Adipocyte (in vitro differentiated cells): ENCODE measurements at regions not wholly inside any gene's neighbourhood (a gene's known extent, or its start where the extent isn't known, plus 50 kb on each side); places are given as distances from the start of the nearest gene placed in this dataset.

Source experiments
- DNase-seq: peaks from one replicate; pipeline ENCODE4 v3.0.0-alpha.2; 2015; ENCODE audit warnings: low read depth
- H3K27me3 ChIP-seq: replicated peaks from 2 replicates; pipeline ENCODE4 v1.7.0; 2013; ENCODE audit warnings: mild to moderate bottlenecking, low read length, moderate library complexity; ENCODE audit not compliant: control insufficient read depth, insufficient read depth
- H3K36me3 ChIP-seq: 2 replicates; pipeline ENCODE4 v1.7.0; 2013; ENCODE audit warnings: low read length, mild to moderate bottlenecking, moderate library complexity; ENCODE audit not compliant: control insufficient read depth, insufficient read depth, severe bottlenecking
- H3K4me1 ChIP-seq: 2 replicates; pipeline ENCODE4 v1.7.0; 2013; ENCODE audit warnings: mild to moderate bottlenecking, low read length, moderate library complexity; ENCODE audit not compliant: control insufficient read depth, insufficient read depth
- H3K4me3 ChIP-seq: 2 replicates; pipeline ENCODE4 v1.7.0; 2013; ENCODE audit warnings: mild to moderate bottlenecking, low read length, moderate library complexity
- H3K9ac ChIP-seq: 2 replicates; pipeline ENCODE4 v1.7.0; 2013; ENCODE audit warnings: mild to moderate bottlenecking, low read length, moderate library complexity
- H3K9me3 ChIP-seq: 2 replicates; pipeline ENCODE4 v1.7.0; 2013; ENCODE audit warnings: mild to moderate bottlenecking, low read length, moderate library complexity; ENCODE audit not compliant: control insufficient read depth

GRCh38 chr7:117929237-117929636 is 56.0 kb upstream of the CTTNBP2 start:
- H3K4me3 ChIP-seq: no peak overlapping the region
- peaks cover 6% of the 10 kb centered on the region for H3K9me3 ChIP-seq
- no peak for DNase-seq
- no peak overlapping the region for H3K9ac ChIP-seq
- no peaks in the 10 kb centered on the region for H3K4me1 ChIP-seq
- H3K27me3 ChIP-seq: no peaks in the 10 kb centered on the region
- H3K36me3 ChIP-seq: no peaks in the 10 kb centered on the region

- no peaks in the 10 kb centered on the region for H3K27me3 ChIP-seq
- no peak for DNase-seq
- no peak overlapping the region for H3K4me3 ChIP-seq
- peaks cover 6% of the 10 kb centered on the region for H3K9me3 ChIP-seq
- no peaks in the 10 kb centered on the region for H3K36me3 ChIP-seq
- H3K4me1 ChIP-seq: no peaks in the 10 kb centered on the region
- no peak overlapping the region for H3K9ac ChIP-seq
These were observed 58.1 kb upstream of the CTTNBP2 start for GRCh38 chr7:117931314-117931713.

- no peak overlapping the region for H3K9ac ChIP-seq
- no peaks in the 10 kb centered on the region for H3K4me1 ChIP-seq
- H3K27me3 ChIP-seq: no peaks in the 10 kb centered on the region
- H3K36me3 ChIP-seq: no peaks in the 10 kb centered on the region
- no peak overlapping the region for H3K4me3 ChIP-seq
- no peak for DNase-seq
- peaks cover 10% of the 10 kb centered on the region for H3K9me3 ChIP-seq
These were observed 64.0 kb upstream of the CTTNBP2 start for GRCh38 chr7:117937049-117937752.

- no peaks in the 10 kb centered on the region for H3K36me3 ChIP-seq
- no peaks in the 10 kb centered on the region for H3K4me1 ChIP-seq
- H3K4me3 ChIP-seq: no peak overlapping the region
- peaks cover 11% of the 10 kb centered on the region for H3K9me3 ChIP-seq
- H3K27me3 ChIP-seq: no peaks in the 10 kb centered on the region
- no peak overlapping the region for H3K9ac ChIP-seq
- DNase-seq: no peak
These were observed 64.7 kb upstream of the CTTNBP2 start for GRCh38 chr7:117937753-117938483.

GRCh38 chr7:117941138-117941810 is 68.0 kb upstream of the CTTNBP2 start:
- Histone ChIP-seq H3K4me3 (no peak overlapping the region), H3K9ac (no peak overlapping the region), H3K27me3 (no peaks in the 10 kb centered on the region), H3K9me3 (peaks cover 10% of the 10 kb centered on the region), H3K4me1 (no peaks in the 10 kb centered on the region), H3K36me3 (no peaks in the 10 kb centered on the region)
- peak; percentile 1 for DNase-seq

- H3K9ac ChIP-seq: no peak overlapping the region
- DNase-seq: no peak
- peaks cover 10% of the 10 kb centered on the region for H3K9me3 ChIP-seq
- no peak overlapping the region for H3K4me3 ChIP-seq
- no peaks in the 10 kb centered on the region for H3K27me3 ChIP-seq
- no peaks in the 10 kb centered on the region for H3K4me1 ChIP-seq
- no peaks in the 10 kb centered on the region for H3K36me3 ChIP-seq
These were observed 69.5 kb upstream of the CTTNBP2 start for GRCh38 chr7:117942780-117943179.

GRCh38 chr7:117944886-117945285 is 71.6 kb upstream of the CTTNBP2 start:
- Histone ChIP-seq H3K4me3 (no peak overlapping the region), H3K36me3 (no peaks in the 10 kb centered on the region), H3K27me3 (no peaks in the 10 kb centered on the region), H3K9ac (no peak overlapping the region), H3K4me1 (no peaks in the 10 kb centered on the region), H3K9me3 (peaks cover 10% of the 10 kb centered on the region)
- no peak for DNase-seq

GRCh38 chr7:117946151-117946633 is 73.0 kb upstream of the CTTNBP2 start:
- H3K27me3 ChIP-seq: no peaks in the 10 kb centered on the region
- H3K4me3 ChIP-seq: no peak overlapping the region
- DNase-seq: peak; percentile 1
- peaks cover 10% of the 10 kb centered on the region for H3K9me3 ChIP-seq
- no peaks in the 10 kb centered on the region for H3K36me3 ChIP-seq
- no peaks in the 10 kb centered on the region for H3K4me1 ChIP-seq
- H3K9ac ChIP-seq: no peak overlapping the region

- H3K27me3 ChIP-seq: no peaks in the 10 kb centered on the region
- peaks cover 9% of the 10 kb centered on the region for H3K9me3 ChIP-seq
- H3K36me3 ChIP-seq: no peaks in the 10 kb centered on the region
- no peak for DNase-seq
- H3K4me3 ChIP-seq: no peak overlapping the region
- H3K4me1 ChIP-seq: no peaks in the 10 kb centered on the region
- no peak overlapping the region for H3K9ac ChIP-seq
These were observed 76.0 kb upstream of the CTTNBP2 start for GRCh38 chr7:117949232-117949631.

GRCh38 chr7:117950601-117951260 is 77.5 kb upstream of the CTTNBP2 start:
- H3K27me3 ChIP-seq: no peaks in the 10 kb centered on the region
- no peaks in the 10 kb centered on the region for H3K4me1 ChIP-seq
- H3K9me3 ChIP-seq: peaks cover 9% of the 10 kb centered on the region
- no peaks in the 10 kb centered on the region for H3K36me3 ChIP-seq
- H3K9ac ChIP-seq: no peak overlapping the region
- DNase-seq: no peak
- no peak overlapping the region for H3K4me3 ChIP-seq

- H3K9ac ChIP-seq: no peak overlapping the region
- peaks cover 9% of the 10 kb centered on the region for H3K9me3 ChIP-seq
- no peaks in the 10 kb centered on the region for H3K27me3 ChIP-seq
- no peaks in the 10 kb centered on the region for H3K36me3 ChIP-seq
- no peak overlapping the region for H3K4me3 ChIP-seq
- no peak for DNase-seq
- no peaks in the 10 kb centered on the region for H3K4me1 ChIP-seq
These were observed 78.0 kb upstream of the CTTNBP2 start for GRCh38 chr7:117951285-117951684.
